ENCODE measurements at regions not wholly inside any gene's neighbourhood (a gene's known extent, or its start where the extent isn't known, plus 50 kb on each side); places are given as distances from the start of the nearest gene placed in this dataset.

DNA sequence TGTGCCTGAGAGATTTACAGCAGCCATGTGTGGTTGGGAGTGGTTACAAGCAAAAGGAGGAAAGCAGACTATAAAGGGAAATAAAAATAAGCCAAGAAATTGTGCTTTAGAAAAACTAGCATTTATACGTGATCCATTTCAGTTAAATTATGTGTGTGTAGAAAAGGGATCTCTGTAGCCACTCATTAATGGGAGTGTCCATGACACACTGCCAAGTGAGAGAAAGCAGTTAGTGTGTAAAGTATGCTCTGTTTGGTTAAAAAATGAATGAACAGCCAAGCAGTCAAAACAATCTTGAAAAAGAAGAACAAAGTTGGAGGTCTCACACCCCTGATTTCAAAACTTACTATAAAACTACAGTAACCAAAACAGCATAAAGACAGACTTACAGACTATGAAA, 67.9 kb upstream of the GGTLC1 start:
- no peak overlapping the region for H3K4me3 ChIP-seq (replicated peaks; ENCODE audit: low read depth, low read length)
- TF ChIP-seq CTCF (IDR thresholded peaks at IDR 0.05; ENCODE audit: low read depth, low read length, missing control alignments): no peak
- DNase-seq (ENCODE audit: extremely low read depth, low read depth): no peak

DNA sequence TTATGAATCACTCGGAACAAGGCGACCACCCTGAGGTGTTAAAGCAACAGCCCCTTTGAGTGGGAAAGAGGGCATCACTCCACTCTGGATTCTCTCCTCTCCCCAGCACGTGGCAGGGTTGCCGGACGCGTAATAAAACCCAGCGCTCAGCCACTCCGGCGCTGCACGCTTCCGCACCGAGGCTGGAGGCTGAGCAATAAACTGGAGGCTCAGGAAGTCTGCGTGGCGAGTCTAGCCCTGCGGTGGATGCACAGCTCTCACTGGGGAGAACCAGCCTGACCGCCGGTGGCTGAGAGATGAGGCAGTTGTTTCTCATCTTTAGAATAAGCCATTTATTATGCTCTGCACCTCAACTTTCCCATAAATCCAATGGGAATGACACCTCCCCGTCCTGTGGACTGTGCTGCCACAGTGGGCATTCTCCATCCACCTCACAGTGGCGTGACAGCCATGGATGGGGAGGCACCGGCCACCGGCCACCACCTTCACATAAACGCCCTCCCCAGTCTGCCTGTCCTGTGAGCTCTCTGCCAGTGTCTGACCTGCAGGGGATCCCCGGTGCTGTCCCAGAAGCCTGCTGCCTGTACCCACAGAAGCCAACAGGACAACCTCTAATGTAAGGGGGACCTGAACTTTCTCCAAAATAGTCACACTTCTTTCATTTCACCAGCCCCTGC, 64.2 kb upstream of the GGTLC1 start:
- no peak for TF ChIP-seq CTCF (IDR thresholded peaks at IDR 0.05; ENCODE audit: low read depth, low read length, missing control alignments)
- no peak for DNase-seq (ENCODE audit: extremely low read depth, low read depth)
- H3K4me3 ChIP-seq (replicated peaks; ENCODE audit: low read depth, low read length): no peak overlapping the region

DNA sequence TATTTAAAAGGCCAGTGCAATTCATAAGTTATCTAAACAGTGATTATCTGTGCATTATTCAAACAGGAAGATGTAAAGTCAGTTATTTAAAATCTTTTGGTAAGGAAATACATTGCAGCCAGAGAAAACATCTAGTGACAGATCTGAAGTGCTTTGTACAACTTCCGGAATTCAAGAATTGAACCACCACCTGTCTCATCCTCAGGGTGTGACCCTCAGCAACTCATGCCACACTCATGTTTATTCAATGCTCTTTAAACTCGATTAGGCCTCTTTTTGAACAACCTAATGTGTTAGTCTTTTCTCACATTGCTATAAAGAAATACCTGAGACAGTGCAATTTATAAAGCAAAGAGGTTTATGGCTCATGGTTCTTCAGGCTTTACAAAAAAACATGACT, 62.6 kb upstream of the GGTLC1 start:
- H3K4me3 ChIP-seq (replicated peaks; ENCODE audit: low read depth, low read length): no peak overlapping the region
- TF ChIP-seq CTCF (IDR thresholded peaks at IDR 0.05; ENCODE audit: low read depth, low read length, missing control alignments): no peak
- DNase-seq (ENCODE audit: extremely low read depth, low read depth): no peak

GRCh38 chr20:24050119-24050518, 61.5 kb upstream of the GGTLC1 start:
- no peak overlapping the region for H3K4me3 ChIP-seq (replicated peaks; ENCODE audit: low read depth, low read length)
- no peak for TF ChIP-seq CTCF (IDR thresholded peaks at IDR 0.05; ENCODE audit: low read depth, low read length, missing control alignments)
- no peak for DNase-seq (ENCODE audit: extremely low read depth, low read depth)

GRCh38 chr20:24049081-24049480, 60.5 kb upstream of the GGTLC1 start:
- no peak overlapping the region for H3K4me3 ChIP-seq (replicated peaks; ENCODE audit: low read depth, low read length)
- TF ChIP-seq CTCF (IDR thresholded peaks at IDR 0.05; ENCODE audit: low read depth, low read length, missing control alignments): no peak
- DNase-seq (ENCODE audit: extremely low read depth, low read depth): no peak

DNA sequence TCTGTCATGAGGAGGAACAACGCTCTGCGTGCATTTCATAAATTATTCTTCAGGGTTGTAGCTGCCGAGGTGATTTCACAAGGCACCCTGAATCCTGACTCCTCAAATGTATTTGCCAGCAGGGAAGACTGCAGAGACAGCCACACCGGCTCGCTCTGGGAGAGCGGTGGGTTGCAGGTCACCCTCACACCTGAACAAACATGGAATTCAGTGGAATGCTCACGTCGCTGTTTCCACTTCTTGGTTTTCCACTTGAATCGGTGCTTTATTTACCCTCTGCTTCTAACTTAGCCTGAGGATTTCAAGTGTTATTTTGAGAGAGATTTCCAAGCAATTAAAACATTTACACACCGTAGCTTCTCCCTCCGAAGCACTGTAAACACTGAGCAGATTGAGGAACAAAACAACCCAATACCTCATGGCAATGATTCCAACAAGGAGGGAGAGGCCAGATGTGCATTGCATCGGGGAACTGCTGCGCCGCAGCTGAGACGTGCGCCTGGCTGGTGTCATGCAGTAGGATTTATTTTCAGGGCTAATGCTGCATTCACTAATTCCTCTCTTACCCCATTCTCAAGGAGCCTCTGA, 59.5 kb upstream of the GGTLC1 start:
- no peak overlapping the region for H3K4me3 ChIP-seq (replicated peaks; ENCODE audit: low read depth, low read length)
- DNase-seq (ENCODE audit: extremely low read depth, low read depth): no peak
- no peak for TF ChIP-seq CTCF (IDR thresholded peaks at IDR 0.05; ENCODE audit: low read depth, low read length, missing control alignments)

DNA sequence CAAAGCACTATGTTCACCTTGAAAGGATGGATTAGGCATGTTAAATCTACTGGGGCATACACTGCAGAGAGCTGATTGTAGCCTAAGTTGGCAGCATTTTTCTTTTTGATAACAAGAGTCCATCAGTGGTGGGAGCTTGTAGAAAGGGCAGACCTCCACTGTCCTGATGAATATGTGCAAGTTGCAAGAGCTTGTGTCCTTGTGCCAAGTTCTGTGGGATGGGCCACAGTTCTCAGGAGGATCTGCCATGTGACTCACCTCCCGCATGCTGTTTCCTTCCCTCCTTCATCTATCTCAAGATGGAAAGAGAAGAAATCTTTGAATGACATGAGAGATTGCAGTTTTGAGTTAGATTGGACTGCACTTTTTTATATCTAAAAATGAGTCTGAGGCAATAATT, 58.3 kb upstream of the GGTLC1 start:
- DNase-seq (ENCODE audit: extremely low read depth, low read depth): no peak
- TF ChIP-seq CTCF (IDR thresholded peaks at IDR 0.05; ENCODE audit: low read depth, low read length, missing control alignments): no peak
- H3K4me3 ChIP-seq (replicated peaks; ENCODE audit: low read depth, low read length): no peak overlapping the region
